ENCODE measurements at regions not wholly inside any gene's neighbourhood (a gene's known extent, or its start where the extent isn't known, plus 50 kb on each side); places are given as distances from the start of the nearest gene placed in this dataset.

GRCh38 chr10:123567984-123568739 is 98.0 kb upstream of the GPR26 start:
- H3K4me1 ChIP-seq (ENCODE audit: insufficient read depth, low read length, poor library complexity, severe bottlenecking) = no peaks in the 10 kb centered on the region
- H3K27me3 ChIP-seq (ENCODE audit: insufficient read depth, low read length, poor library complexity, severe bottlenecking) = no peaks in the 10 kb centered on the region
- H3K4me2 ChIP-seq (ENCODE audit: low read depth, low read length, poor library complexity, severe bottlenecking) = no peak overlapping the region
- no peaks in the 10 kb centered on the region for H3K9me2 ChIP-seq (replicated peaks; ENCODE audit: low read depth, low read length)
- H3K36me3 ChIP-seq (ENCODE audit: insufficient read depth, low read length) = no peaks in the 10 kb centered on the region
- no peaks in the 10 kb centered on the region for H3F3A ChIP-seq (ENCODE audit: low read depth)
- no peak overlapping the region for H2AFZ ChIP-seq (ENCODE audit: low read length)
- no peaks in the 10 kb centered on the region for H3K79me2 ChIP-seq (ENCODE audit: insufficient read depth, low read length)
- no peak for TF ChIP-seq EZH2phosphoT487 (IDR thresholded peaks at IDR 0.05; ENCODE audit: borderline replicate concordance)
- H3K4me3 ChIP-seq (ENCODE audit: low read length, poor library complexity, severe bottlenecking) = no peak overlapping the region
- no peak overlapping the region for H3K9ac ChIP-seq (ENCODE audit: low read depth, low read length, poor library complexity, severe bottlenecking)
- H3K9me3 ChIP-seq (ENCODE audit: insufficient read depth, low read depth, low read length) = no peaks in the 10 kb centered on the region; the same call in 1 of the 2 replicates
- no peaks in the 10 kb centered on the region for H4K20me1 ChIP-seq (ENCODE audit: insufficient read depth, low read length, poor library complexity, severe bottlenecking)

- Histone ChIP-seq H3K9ac (ENCODE audit: low read depth, low read length, poor library complexity, severe bottlenecking) (no peak overlapping the region), H3K9me2 (replicated peaks; ENCODE audit: low read depth, low read length) (no peaks in the 10 kb centered on the region), H2AFZ (ENCODE audit: low read length) (no peak overlapping the region), H4K20me1 (ENCODE audit: insufficient read depth, low read length, poor library complexity, severe bottlenecking) (no peaks in the 10 kb centered on the region), H3K4me1 (ENCODE audit: insufficient read depth, low read length, poor library complexity, severe bottlenecking) (no peaks in the 10 kb centered on the region), H3K4me3 (ENCODE audit: low read length, poor library complexity, severe bottlenecking) (no peak overlapping the region), H3K4me2 (ENCODE audit: low read depth, low read length, poor library complexity, severe bottlenecking) (no peak overlapping the region), H3K79me2 (ENCODE audit: insufficient read depth, low read length) (no peaks in the 10 kb centered on the region), H3K9me3 (ENCODE audit: insufficient read depth, low read depth, low read length) (no peaks in the 10 kb centered on the region; the same call in 1 of the 2 replicates), H3F3A (ENCODE audit: low read depth) (no peaks in the 10 kb centered on the region), H3K36me3 (ENCODE audit: insufficient read depth, low read length) (no peaks in the 10 kb centered on the region), H3K27me3 (ENCODE audit: insufficient read depth, low read length, poor library complexity, severe bottlenecking) (no peaks in the 10 kb centered on the region)
- TF ChIP-seq CTCF (conservative IDR thresholded peaks at IDR 0.05; ENCODE audit: low read length) (no peak), EZH2phosphoT487 (IDR thresholded peaks at IDR 0.05; ENCODE audit: borderline replicate concordance) (no peak)
These were observed 97.4 kb upstream of the GPR26 start for GRCh38 chr10:123568751-123569150.

- Histone ChIP-seq H3K4me2 (ENCODE audit: low read depth, low read length, poor library complexity, severe bottlenecking) (no peak overlapping the region), H4K20me1 (ENCODE audit: insufficient read depth, low read length, poor library complexity, severe bottlenecking) (no peaks in the 10 kb centered on the region), H3K9me3 (ENCODE audit: insufficient read depth, low read depth, low read length) (no peaks in the 10 kb centered on the region; the same call in 1 of the 2 replicates), H3K36me3 (ENCODE audit: insufficient read depth, low read length) (no peaks in the 10 kb centered on the region), H2AFZ (ENCODE audit: low read length) (no peak overlapping the region), H3F3A (ENCODE audit: low read depth) (no peaks in the 10 kb centered on the region), H3K79me2 (ENCODE audit: insufficient read depth, low read length) (no peaks in the 10 kb centered on the region), H3K9me2 (replicated peaks; ENCODE audit: low read depth, low read length) (no peaks in the 10 kb centered on the region), H3K27me3 (ENCODE audit: insufficient read depth, low read length, poor library complexity, severe bottlenecking) (no peaks in the 10 kb centered on the region), H3K9ac (ENCODE audit: low read depth, low read length, poor library complexity, severe bottlenecking) (no peak overlapping the region), H3K4me1 (ENCODE audit: insufficient read depth, low read length, poor library complexity, severe bottlenecking) (no peaks in the 10 kb centered on the region), H3K4me3 (ENCODE audit: low read length, poor library complexity, severe bottlenecking) (no peak overlapping the region)
- no peak for TF ChIP-seq CTCF (conservative IDR thresholded peaks at IDR 0.05; ENCODE audit: low read length)
- no peak for TF ChIP-seq EZH2phosphoT487 (IDR thresholded peaks at IDR 0.05; ENCODE audit: borderline replicate concordance)
These were observed 96.6 kb upstream of the GPR26 start for GRCh38 chr10:123569436-123570035.
